Sigmoid colon (tissue), 4 donors: ENCODE measurements at regions not wholly inside any gene's neighbourhood (a gene's known extent, or its start where the extent isn't known, plus 50 kb on each side); places are given as distances from the start of the nearest gene placed in this dataset.

Source experiments
- CTCF ChIP-seq, 4 experiments: fragments of 450-650 bp in 3 of 4; fragments of 200-600 bp in 1 of 4; IDR thresholded peaks; one replicate each; pipeline ENCODE4 v1.5.1; 2016 to 2019; ENCODE audit warnings: antibody characterized with exemption in 4 of 4, mild to moderate bottlenecking in 3 of 4, moderate library complexity in 2 of 4
- EP300 ChIP-seq, 4 donors: sonication (generic); formaldehyde crosslinking; IDR thresholded peaks; one replicate each; pipeline ENCODE4 v1.6.1; 2017; ENCODE audit warnings: antibody characterized with exemption in 4 of 4

GRCh38 chr14:101169267-101169666 is 265.7 kb upstream of the RTL1 start:
- TF ChIP-seq CTCF (IDR thresholded peaks at IDR 0.05) (no peak), EP300 (IDR thresholded peaks at IDR 0.05) (no peak)
